OCI-LY7 (cell line): ENCODE measurements at regions not wholly inside any gene's neighbourhood (a gene's known extent, or its start where the extent isn't known, plus 50 kb on each side); places are given as distances from the start of the nearest gene placed in this dataset.

Source experiments
- BruUV-seq: library from RNA; stranded (reverse); fragments of 400-500 nt; replicated peaks from 2 replicates; lab custom pipeline; 2021; lab: Mats Ljungman, UMichigan
- CTCF ChIA-PET: fragments of 300-600 bp; sonication (Branson Sonifier 250); formaldehyde crosslinking; loops from one replicate; lab custom pipeline; 2022; ENCODE audit warnings: antibody characterized with exemption; ENCODE audit not compliant: unreplicated experiment; lab: Charles Lee
- POLR2A ChIA-PET: fragments of 300-600 bp; sonication (Branson Sonifier 250); formaldehyde crosslinking; loops from one replicate; lab custom pipeline; 2022; ENCODE audit warnings: antibody characterized with exemption; lab: Charles Lee
- DNase-seq: peaks from one replicate; pipeline ENCODE4 v3.0.0-alpha.2; 2015; ENCODE audit warnings: low spot score
- H2AFZ ChIP-seq: fragments of 200-600 bp; sonication (generic), shearing (Covaris generic); 2 replicates; pipeline ENCODE4 v1.6.1; 2014; ENCODE audit warnings: mild to moderate bottlenecking, antibody characterized with exemption, low read length, moderate library complexity
- H3K27ac ChIP-seq: fragments of 200-600 bp; sonication (generic); 2 replicates; pipeline ENCODE4 v1.5.1; 2014; ENCODE audit warnings: mixed run types, low read depth, mild to moderate bottlenecking, moderate library complexity, low read length, inconsistent platforms; ENCODE audit not compliant: poor library complexity, severe bottlenecking
- H3K36me3 ChIP-seq: fragments of 200-600 bp; sonication (generic); 2 replicates; pipeline ENCODE4 v1.6.1; 2014; ENCODE audit warnings: mild to moderate bottlenecking, antibody characterized with exemption, low read length, moderate library complexity, mixed read lengths; ENCODE audit not compliant: insufficient read depth
- H3K4me1 ChIP-seq: fragments of 200-600 bp; sonication (generic); 2 replicates; pipeline ENCODE4 v1.5.1; 2014; ENCODE audit warnings: mild to moderate bottlenecking, low read length; ENCODE audit not compliant: insufficient read depth, poor library complexity, severe bottlenecking
- H3K4me2 ChIP-seq: fragments of 200-600 bp; sonication (generic); 2 replicates; pipeline ENCODE4 v1.6.1; 2014; ENCODE audit warnings: mild to moderate bottlenecking, low read length
- H3K4me3 ChIP-seq: fragments of 200-600 bp; sonication (generic); 2 replicates; pipeline ENCODE4 v1.5.1; 2014; ENCODE audit warnings: mild to moderate bottlenecking, low read depth, low read length; ENCODE audit not compliant: poor library complexity, severe bottlenecking
- H3K79me2 ChIP-seq: fragments of 200-600 bp; sonication (generic); 2 replicates; pipeline ENCODE4 v1.6.1; 2016; ENCODE audit warnings: low read depth, mild to moderate bottlenecking, low read length, moderate library complexity, mixed read lengths; ENCODE audit not compliant: insufficient read depth
- H3K9me2 ChIP-seq: fragments of 200-600 bp; sonication (generic); 2 replicates; pipeline ENCODE4 v1.6.1; 2016; ENCODE audit warnings: mild to moderate bottlenecking, low read length, mixed read lengths; ENCODE audit not compliant: insufficient read depth
- H3K9me3 ChIP-seq: fragments of 200-600 bp; sonication (generic); 2 replicates; pipeline ENCODE4 v1.6.1; 2014; ENCODE audit warnings: mild to moderate bottlenecking, mixed run types, low read length, mixed read lengths
- H4K20me1 ChIP-seq: fragments of 200-600 bp; sonication (generic); 2 replicates; pipeline ENCODE4 v1.6.1; 2014; ENCODE audit warnings: mild to moderate bottlenecking, antibody characterized with exemption, low read length, moderate library complexity, mixed read lengths; ENCODE audit not compliant: insufficient read depth
- CTCF ChIP-seq: fragments of 200-600 bp; sonication (generic); conservative IDR thresholded peaks from 2 replicates; pipeline ENCODE4 v1.5.1; 2014; ENCODE audit warnings: mild to moderate bottlenecking, antibody characterized with exemption, low read length, moderate library complexity, mixed read lengths
- EZH2phosphoT487 ChIP-seq: fragments of 200-600 bp; sonication (generic); IDR thresholded peaks from 2 replicates; pipeline ENCODE4 v1.6.1; 2018; ENCODE audit warnings: low read depth, borderline replicate concordance, mild to moderate bottlenecking, mixed run types, antibody characterized with exemption, low read length, moderate library complexity, mixed read lengths
- intact Hi-C: fragments of 100-400 bp; cut with micrococcal nuclease; formaldehyde crosslinking; loops from one replicate; pipeline ENCODE4 v1.10.0; 2022; ENCODE audit not compliant: unreplicated experiment

GRCh38 chr17:37849617-37849972, 74.6 kb upstream of the TBC1D3K start:
- H3K4me3 ChIP-seq: no peak overlapping the region
- H2AFZ ChIP-seq: no peak overlapping the region
- H3K79me2 ChIP-seq: no peaks in the 10 kb centered on the region
- no peaks in the 10 kb centered on the region for H3K9me3 ChIP-seq
- no peak overlapping the region for H3K27ac ChIP-seq
- TF ChIP-seq CTCF (no peak), EZH2phosphoT487 (no peak)
- no TSS peak for BruUV-seq
- CTCF ChIA-PET: no interaction called here
- no peaks in the 10 kb centered on the region for H3K4me1 ChIP-seq
- H3K36me3 ChIP-seq: no peaks in the 10 kb centered on the region
- H3K9me2 ChIP-seq: no peaks in the 10 kb centered on the region
- DNase-seq: no peak
- intact Hi-C loops: no loop called here
- POLR2A ChIA-PET: no interaction called here
- no peaks in the 10 kb centered on the region for H4K20me1 ChIP-seq
- no peak overlapping the region for H3K4me2 ChIP-seq

- Histone ChIP-seq H4K20me1 (no peaks in the 10 kb centered on the region), H3K4me3 (no peak overlapping the region), H3K9me3 (no peaks in the 10 kb centered on the region), H3K9me2 (no peaks in the 10 kb centered on the region), H3K36me3 (no peaks in the 10 kb centered on the region), H3K79me2 (no peaks in the 10 kb centered on the region), H3K27ac (no peak overlapping the region), H3K4me2 (no peak overlapping the region), H3K4me1 (peaks cover 4% of the 10 kb centered on the region), H2AFZ (no peak overlapping the region)
- intact Hi-C loops: no loop called here
- no peak for DNase-seq
- POLR2A ChIA-PET: interaction anchor here (1.0 kb wide), 1 partner anchor 21 kb away, joined by 3 read pairs; no protein-coding TSS in a partner anchor
- CTCF ChIA-PET: no interaction called here
- BruUV-seq: no TSS peak
- TF ChIP-seq CTCF (no peak), EZH2phosphoT487 (no peak)
Measured at GRCh38 chr17:37848690-37849616, 75.3 kb upstream of the TBC1D3K start.

GRCh38 chr17:37847811-37848331, 76.3 kb upstream of the TBC1D3K start:
- CTCF ChIA-PET: no interaction called here

More at GRCh38 chr17:37847811-37848331, 76.3 kb upstream of the TBC1D3K start:
- H3K27ac ChIP-seq: no peak overlapping the region
- H2AFZ ChIP-seq: no peak overlapping the region
- H3K4me3 ChIP-seq: no peak overlapping the region
- peaks cover 4% of the 10 kb centered on the region for H3K4me1 ChIP-seq
- H3K9me3 ChIP-seq: no peaks in the 10 kb centered on the region
- POLR2A ChIA-PET: no interaction called here
- no peaks in the 10 kb centered on the region for H3K79me2 ChIP-seq
- TF ChIP-seq CTCF: no peak
- TF ChIP-seq EZH2phosphoT487: no peak
- no peak for DNase-seq
- BruUV-seq: no TSS peak
- no peak overlapping the region for H3K4me2 ChIP-seq
- no peaks in the 10 kb centered on the region for H3K9me2 ChIP-seq
- intact Hi-C loops: no loop called here
- H4K20me1 ChIP-seq: no peaks in the 10 kb centered on the region
- no peaks in the 10 kb centered on the region for H3K36me3 ChIP-seq
